K562 (cell line): ENCODE measurements at regions not wholly inside any gene's neighbourhood (a gene's known extent, or its start where the extent isn't known, plus 50 kb on each side); places are given as distances from the start of the nearest gene placed in this dataset.

Source experiments
- BRCA1 ChIP-seq, 2 experiments: fragments of 450-650 bp in 1 of 2; sonication (generic) in 1 of 2; formaldehyde crosslinking in 1 of 2; IDR thresholded peaks; 2 replicates each; pipeline versions ENCODE4 v1.5.0 to v1.6.1; 2017 to 2020; ENCODE audit warnings: mild to moderate bottlenecking in 1 of 2, missing genetic modification reagents in 1 of 2
- CTCF ChIP-seq, 3 experiments: IDR thresholded peaks in 2 of 3; conservative IDR thresholded peaks in 1 of 3; 2 replicates each; pipeline ENCODE4 v1.5.1; 2011 to 2012; ENCODE audit warnings: low read length in 3 of 3, mild to moderate bottlenecking in 3 of 3, control low read depth in 2 of 3, improper control_type of control experiment in 1 of 3, inconsistent platforms in 1 of 3, low read depth in 1 of 3, mixed read lengths in 1 of 3, moderate library complexity in 1 of 3; ENCODE audit not compliant: insufficient read depth in 2 of 3
- GABPA ChIP-seq: fragments of 200-800 bp; sonication (Bioruptor generic); conservative IDR thresholded peaks from 2 replicates; pipeline ENCODE4 v1.6.1; 2016; ENCODE audit warnings: low read depth, missing genetic modification characterization, missing compliant biosample characterization
- HMG20A ChIP-seq: fragments of 450-650 bp; formaldehyde crosslinking; conservative IDR thresholded peaks from 2 replicates; pipeline ENCODE4 v1.4.0; 2020; ENCODE audit warnings: mild to moderate bottlenecking, mixed read lengths
- POLR2A ChIP-seq: fragments of 450-650 bp; conservative IDR thresholded peaks from 2 replicates; pipeline ENCODE4 v1.6.1; 2016
- RNF2 ChIP-seq: sonication (generic); IDR thresholded peaks from 2 replicates; pipeline ENCODE4 v1.6.1; 2016
- SUPT5H ChIP-seq: fragments of 450-650 bp; IDR thresholded peaks from 2 replicates; pipeline ENCODE4 v1.6.1; 2016
- TAF7 ChIP-seq: fragments of 450-650 bp; IDR thresholded peaks from 2 replicates; pipeline ENCODE4 v1.6.1; 2016; ENCODE audit warnings: missing genetic modification characterization, missing compliant biosample characterization
- USF1 ChIP-seq: sonication (generic); formaldehyde crosslinking; IDR thresholded peaks from 2 replicates; pipeline ENCODE4 v1.9.0; 2022; ENCODE audit warnings: mild to moderate bottlenecking, missing genetic modification reagents
- ZBTB8A ChIP-seq: fragments of 450-650 bp; IDR thresholded peaks from 2 replicates; pipeline ENCODE4 v1.6.1; 2018; ENCODE audit warnings: mild to moderate bottlenecking, moderate library complexity; ENCODE audit not compliant: partially characterized antibody
- ZC3H11A ChIP-seq: IDR thresholded peaks from 2 replicates; pipeline ENCODE4 v1.6.1; 2012; ENCODE audit warnings: low read depth, low read length, improper control_type of control experiment
- ZNF12 ChIP-seq: sonication (generic); formaldehyde crosslinking; IDR thresholded peaks from 2 replicates; pipeline ENCODE4 v1.4.0; 2020; ENCODE audit warnings: mild to moderate bottlenecking, missing genetic modification reagents
- ZNF398 ChIP-seq: fragments of 250-450 bp; sonication (Bioruptor Pico); IDR thresholded peaks from 2 replicates; pipeline ENCODE4 v1.8.0; 2021; ENCODE audit warnings: moderate library complexity, mild to moderate bottlenecking, inconsistent platforms

GRCh38 chr15:69532856-69533255 lies 80.2 kb downstream of the RPLP1 start:
- no peak for TF ChIP-seq TAF7
- no peak for TF ChIP-seq CTCF (IDR thresholded peaks at IDR 0.05 in 2 of 3, conservative IDR thresholded peaks at IDR 0.05 in 1 of 3; ENCODE audit: insufficient read depth in 2 of 3, low read depth in 1 of 3, low read length in 3 of 3)
- TF ChIP-seq ZNF398 (CRISPR knock-in tag) = no peak
- no peak for TF ChIP-seq SUPT5H
- no peak for TF ChIP-seq ZNF12
- no peak for TF ChIP-seq ZBTB8A
- TF ChIP-seq BRCA1 (IDR thresholded peaks at IDR 0.05) = no peak
- no peak for TF ChIP-seq BRCA1 (CRISPR knock-in tag; IDR thresholded peaks at IDR 0.05)
- TF ChIP-seq ZC3H11A = no peak
- TF ChIP-seq RNF2 = no peak
- no peak for TF ChIP-seq HMG20A (CRISPR knock-in tag)
- TF ChIP-seq GABPA (tag) = no peak
- no peak for TF ChIP-seq POLR2A
- no peak for TF ChIP-seq USF1
